GM13977 (cell line): ENCODE measurements at regions not wholly inside any gene's neighbourhood (a gene's known extent, or its start where the extent isn't known, plus 50 kb on each side); places are given as distances from the start of the nearest gene placed in this dataset.

ENCODE experiments used
- DNase-seq: peaks from one replicate; pipeline ENCODE4 v3.0.0; 2012; ENCODE audit warnings: low spot score
- in situ Hi-C: fragments of 300-500 bp; cut with MboI; formaldehyde crosslinking; loops from one replicate; pipeline ENCODE4 v1.12.0; 2022; ENCODE audit warnings: low sequenced_read_pairs, low pct_unique_long_range_greater_than_20kb, mixed read lengths, inconsistent platforms; ENCODE audit not compliant: unreplicated experiment
- TF ChIP-seq, protein P1 (sequence below): IDR thresholded peaks from 2 replicates; pipeline ENCODE4 v1.5.1; 2012; ENCODE audit warnings: mild to moderate bottlenecking, control low read depth; ENCODE audit not compliant: insufficient read depth; ENCODE audit errors: extremely low read depth, missing control alignments

- TF ChIP-seq, protein P1, sequence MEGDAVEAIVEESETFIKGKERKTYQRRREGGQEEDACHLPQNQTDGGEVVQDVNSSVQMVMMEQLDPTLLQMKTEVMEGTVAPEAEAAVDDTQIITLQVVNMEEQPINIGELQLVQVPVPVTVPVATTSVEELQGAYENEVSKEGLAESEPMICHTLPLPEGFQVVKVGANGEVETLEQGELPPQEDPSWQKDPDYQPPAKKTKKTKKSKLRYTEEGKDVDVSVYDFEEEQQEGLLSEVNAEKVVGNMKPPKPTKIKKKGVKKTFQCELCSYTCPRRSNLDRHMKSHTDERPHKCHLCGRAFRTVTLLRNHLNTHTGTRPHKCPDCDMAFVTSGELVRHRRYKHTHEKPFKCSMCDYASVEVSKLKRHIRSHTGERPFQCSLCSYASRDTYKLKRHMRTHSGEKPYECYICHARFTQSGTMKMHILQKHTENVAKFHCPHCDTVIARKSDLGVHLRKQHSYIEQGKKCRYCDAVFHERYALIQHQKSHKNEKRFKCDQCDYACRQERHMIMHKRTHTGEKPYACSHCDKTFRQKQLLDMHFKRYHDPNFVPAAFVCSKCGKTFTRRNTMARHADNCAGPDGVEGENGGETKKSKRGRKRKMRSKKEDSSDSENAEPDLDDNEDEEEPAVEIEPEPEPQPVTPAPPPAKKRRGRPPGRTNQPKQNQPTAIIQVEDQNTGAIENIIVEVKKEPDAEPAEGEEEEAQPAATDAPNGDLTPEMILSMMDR: no peak
- in situ Hi-C loops: no loop called here
- DNase-seq: no peak
Measured at GRCh38 chr13:108000998-108001397, 214.3 kb downstream of the LIG4 start.

GRCh38 chr13:107999751-108000150, 215.6 kb downstream of the LIG4 start:
- TF ChIP-seq, protein P1: no peak
- in situ Hi-C loops: no loop called here

DNA sequence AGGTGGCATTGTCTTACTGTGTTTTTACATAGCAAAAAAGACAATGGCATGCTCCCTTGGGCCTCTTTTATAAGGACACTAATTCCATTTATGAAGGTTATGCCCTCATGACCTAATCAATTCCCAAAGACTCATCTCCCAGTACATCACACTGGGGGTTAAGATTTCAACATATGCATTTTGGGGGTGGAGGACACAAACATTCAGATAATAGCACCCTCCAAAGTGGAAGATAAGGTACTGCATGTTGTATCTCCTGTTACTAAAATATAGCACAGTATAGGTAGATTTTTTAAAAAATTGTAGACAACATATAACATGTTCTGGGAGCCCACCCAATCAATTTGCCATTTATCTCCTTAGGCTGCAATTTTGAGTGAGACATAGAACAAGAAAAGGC, 221.2 kb downstream of the LIG4 start:
- in situ Hi-C loops: no loop called here
- DNase-seq: no peak
- TF ChIP-seq, protein P1: no peak

More at GRCh38 chr13:107999751-108000150, 215.6 kb downstream of the LIG4 start:
- no peak for DNase-seq

- DNase-seq: no peak
- in situ Hi-C loops: no loop called here
Measured at GRCh38 chr13:107993239-107993949, 221.9 kb downstream of the LIG4 start.

GRCh38 chr13:107992542-107992941, 222.8 kb downstream of the LIG4 start:
- DNase-seq: no peak
- in situ Hi-C loops: no loop called here
- TF ChIP-seq, protein P1: no peak

More at GRCh38 chr13:107993239-107993949, 221.9 kb downstream of the LIG4 start:
- TF ChIP-seq, protein P1: no peak

- TF ChIP-seq, protein P1: no peak
- in situ Hi-C loops: no loop called here
- no peak for DNase-seq
Measured at GRCh38 chr13:107977071-107977574, 238.2 kb downstream of the LIG4 start.
